ENCODE measurements at regions not wholly inside any gene's neighbourhood (a gene's known extent, or its start where the extent isn't known, plus 50 kb on each side); places are given as distances from the start of the nearest gene placed in this dataset.

DNA sequence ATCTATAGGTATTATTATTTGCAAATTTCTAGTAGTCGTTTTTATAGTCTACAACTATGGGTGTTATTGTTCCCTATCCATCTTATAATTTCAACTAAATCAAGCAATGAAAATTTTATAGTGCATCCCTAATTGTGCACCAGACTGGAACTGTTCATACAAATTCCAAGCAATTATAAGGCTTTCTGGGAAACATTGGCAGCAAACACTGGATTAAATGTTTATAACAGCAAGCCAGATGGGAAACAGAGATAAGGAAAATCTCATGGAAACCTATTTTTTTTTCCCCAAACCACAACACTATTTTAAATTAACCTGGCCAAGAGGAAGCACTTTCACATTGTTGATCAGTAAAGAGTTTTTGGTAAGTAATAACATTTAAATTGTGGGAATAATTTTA, 524.3 kb downstream of the RASEF start:
- TF ChIP-seq TAF1 (IDR thresholded peaks at IDR 0.05; ENCODE audit: borderline replicate concordance, insufficient read depth, low read length) (no peak), POLR2AphosphoS5 (IDR thresholded peaks at IDR 0.05; ENCODE audit: low read depth, low read length) (no peak)
- TF ChIP-seq, protein P1, sequence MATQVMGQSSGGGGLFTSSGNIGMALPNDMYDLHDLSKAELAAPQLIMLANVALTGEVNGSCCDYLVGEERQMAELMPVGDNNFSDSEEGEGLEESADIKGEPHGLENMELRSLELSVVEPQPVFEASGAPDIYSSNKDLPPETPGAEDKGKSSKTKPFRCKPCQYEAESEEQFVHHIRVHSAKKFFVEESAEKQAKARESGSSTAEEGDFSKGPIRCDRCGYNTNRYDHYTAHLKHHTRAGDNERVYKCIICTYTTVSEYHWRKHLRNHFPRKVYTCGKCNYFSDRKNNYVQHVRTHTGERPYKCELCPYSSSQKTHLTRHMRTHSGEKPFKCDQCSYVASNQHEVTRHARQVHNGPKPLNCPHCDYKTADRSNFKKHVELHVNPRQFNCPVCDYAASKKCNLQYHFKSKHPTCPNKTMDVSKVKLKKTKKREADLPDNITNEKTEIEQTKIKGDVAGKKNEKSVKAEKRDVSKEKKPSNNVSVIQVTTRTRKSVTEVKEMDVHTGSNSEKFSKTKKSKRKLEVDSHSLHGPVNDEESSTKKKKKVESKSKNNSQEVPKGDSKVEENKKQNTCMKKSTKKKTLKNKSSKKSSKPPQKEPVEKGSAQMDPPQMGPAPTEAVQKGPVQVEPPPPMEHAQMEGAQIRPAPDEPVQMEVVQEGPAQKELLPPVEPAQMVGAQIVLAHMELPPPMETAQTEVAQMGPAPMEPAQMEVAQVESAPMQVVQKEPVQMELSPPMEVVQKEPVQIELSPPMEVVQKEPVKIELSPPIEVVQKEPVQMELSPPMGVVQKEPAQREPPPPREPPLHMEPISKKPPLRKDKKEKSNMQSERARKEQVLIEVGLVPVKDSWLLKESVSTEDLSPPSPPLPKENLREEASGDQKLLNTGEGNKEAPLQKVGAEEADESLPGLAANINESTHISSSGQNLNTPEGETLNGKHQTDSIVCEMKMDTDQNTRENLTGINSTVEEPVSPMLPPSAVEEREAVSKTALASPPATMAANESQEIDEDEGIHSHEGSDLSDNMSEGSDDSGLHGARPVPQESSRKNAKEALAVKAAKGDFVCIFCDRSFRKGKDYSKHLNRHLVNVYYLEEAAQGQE (IDR thresholded peaks at IDR 0.05; ENCODE audit: insufficient read depth in 1 of 2, low read depth in 2 of 2, low read length in 2 of 2) = no peak

Measured in PFSK-1 (cell line).